LHCN-M2 (cell line): ENCODE measurements at regions not wholly inside any gene's neighbourhood (a gene's known extent, or its start where the extent isn't known, plus 50 kb on each side); places are given as distances from the start of the nearest gene placed in this dataset.

Experiments
- DNase-seq: peaks from one replicate; pipeline ENCODE4 v3.0.0-alpha.2; 2012; ENCODE audit warnings: low read depth

DNA sequence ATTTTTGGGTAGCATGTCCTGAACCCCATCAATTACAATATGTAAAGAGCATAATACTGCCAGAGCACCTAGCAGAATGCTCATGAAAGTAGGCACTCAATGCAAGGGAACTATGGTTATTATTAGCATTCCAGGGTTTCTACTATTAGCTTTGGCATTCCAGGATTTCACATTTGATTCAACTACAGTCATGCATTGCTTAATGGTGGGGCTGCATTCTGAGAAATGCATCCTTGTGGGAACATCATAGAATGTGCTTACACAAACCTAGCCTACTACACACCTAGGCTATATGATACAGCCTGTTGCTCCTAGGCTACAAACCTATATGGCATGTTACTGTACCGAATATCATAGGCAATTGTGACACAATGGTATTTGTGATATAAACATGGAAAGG is 247.8 kb downstream of the CD83 start:
- no peak for DNase-seq

DNA sequence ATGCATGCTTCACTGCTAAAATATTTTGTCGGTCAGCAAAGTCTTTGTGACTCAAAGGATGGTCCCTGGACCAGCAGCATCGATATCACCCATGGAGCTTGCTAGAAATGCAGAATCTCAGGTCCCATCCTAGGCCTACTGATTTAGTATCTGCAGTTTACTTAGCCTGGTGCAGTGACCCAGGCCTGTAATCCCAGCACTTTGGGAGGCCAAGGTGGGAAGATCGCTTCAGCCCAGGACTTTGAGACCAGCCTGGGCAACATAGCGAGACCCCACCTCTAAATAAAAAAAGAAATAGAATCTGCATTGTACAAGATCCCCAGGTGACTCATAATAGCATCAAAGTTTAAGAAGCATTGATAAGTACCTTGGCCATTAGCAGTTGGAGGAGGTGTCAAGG is 248.7 kb downstream of the CD83 start:
- DNase-seq = no peak

DNA sequence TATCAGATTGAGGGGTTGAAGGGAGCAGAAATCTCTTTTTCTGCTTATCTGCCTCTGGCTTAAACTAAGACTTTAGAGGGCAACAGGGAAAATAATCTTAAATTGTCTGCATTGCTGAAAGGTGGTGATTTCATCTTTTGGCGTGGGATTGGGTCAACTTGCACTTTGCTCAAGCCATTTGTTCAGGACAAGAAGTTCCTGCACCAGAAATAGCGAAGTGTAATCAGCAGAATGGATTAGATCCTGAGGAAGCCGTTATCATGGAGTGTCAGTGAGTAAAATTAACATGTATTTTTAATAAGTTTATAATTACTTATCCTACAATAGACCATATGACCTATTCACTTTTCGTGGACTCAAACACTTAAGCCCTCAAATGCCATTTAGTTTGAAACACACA is 249.3 kb downstream of the CD83 start:
- no peak for DNase-seq

DNA sequence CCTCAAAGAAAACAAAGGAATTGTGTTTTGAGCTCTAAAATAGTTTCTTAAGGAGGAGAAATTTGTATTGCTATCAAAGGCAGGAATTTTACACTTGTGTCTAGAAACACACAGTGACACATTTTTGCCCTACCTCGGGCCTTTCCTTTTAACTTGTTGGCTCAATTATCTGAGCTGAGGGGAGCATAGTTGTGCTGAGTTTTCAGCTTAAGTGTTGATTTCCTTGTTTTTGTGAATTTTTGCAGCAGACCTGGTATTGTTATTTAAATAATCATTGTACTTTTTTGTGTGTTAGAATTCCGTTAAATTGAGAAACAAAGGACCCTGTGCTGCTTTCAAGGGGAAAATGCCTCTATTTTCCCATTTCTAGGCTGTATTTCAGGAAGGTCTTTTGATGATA is 249.7 kb downstream of the CD83 start:
- DNase-seq = no peak

DNA sequence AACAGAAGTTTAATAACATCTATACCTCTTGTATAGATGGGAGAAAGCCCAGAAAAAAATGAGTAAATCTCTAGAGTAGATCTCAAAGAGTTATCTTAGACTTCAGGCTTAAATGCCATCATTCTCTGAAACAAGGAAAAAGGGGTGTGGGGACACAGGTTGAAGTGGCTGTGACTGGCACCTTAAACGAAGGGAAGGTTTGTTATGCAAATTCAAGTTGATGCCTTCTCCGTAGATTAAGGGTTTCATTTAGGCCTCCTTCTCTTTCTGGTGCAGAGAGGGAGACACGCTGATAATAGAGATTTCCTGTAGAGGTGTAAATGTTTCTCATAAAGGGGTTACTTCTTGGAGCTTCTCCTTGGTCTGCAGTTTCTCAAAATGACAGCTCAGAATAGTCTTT is 252.1 kb downstream of the CD83 start:
- no peak for DNase-seq

DNA sequence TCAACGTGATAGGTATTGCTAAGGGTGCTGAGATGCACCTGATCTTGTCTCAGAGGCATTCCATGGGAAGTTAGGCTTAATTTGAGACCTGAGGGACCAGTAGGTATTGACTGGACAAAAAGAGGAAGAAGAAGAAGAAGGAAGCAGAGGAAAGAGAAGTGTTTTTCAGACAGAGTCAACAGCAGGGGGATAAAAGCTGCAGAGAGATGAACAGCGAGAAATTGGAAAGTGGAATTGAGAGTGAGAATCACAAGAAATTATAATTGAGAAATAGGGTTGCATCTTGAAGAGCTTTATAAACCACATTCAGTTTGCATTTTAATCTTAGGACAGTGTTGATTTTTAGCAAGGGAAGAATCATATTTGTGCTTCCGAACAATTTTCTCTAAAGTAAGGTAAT is 254.0 kb downstream of the CD83 start:
- no peak for DNase-seq

DNA sequence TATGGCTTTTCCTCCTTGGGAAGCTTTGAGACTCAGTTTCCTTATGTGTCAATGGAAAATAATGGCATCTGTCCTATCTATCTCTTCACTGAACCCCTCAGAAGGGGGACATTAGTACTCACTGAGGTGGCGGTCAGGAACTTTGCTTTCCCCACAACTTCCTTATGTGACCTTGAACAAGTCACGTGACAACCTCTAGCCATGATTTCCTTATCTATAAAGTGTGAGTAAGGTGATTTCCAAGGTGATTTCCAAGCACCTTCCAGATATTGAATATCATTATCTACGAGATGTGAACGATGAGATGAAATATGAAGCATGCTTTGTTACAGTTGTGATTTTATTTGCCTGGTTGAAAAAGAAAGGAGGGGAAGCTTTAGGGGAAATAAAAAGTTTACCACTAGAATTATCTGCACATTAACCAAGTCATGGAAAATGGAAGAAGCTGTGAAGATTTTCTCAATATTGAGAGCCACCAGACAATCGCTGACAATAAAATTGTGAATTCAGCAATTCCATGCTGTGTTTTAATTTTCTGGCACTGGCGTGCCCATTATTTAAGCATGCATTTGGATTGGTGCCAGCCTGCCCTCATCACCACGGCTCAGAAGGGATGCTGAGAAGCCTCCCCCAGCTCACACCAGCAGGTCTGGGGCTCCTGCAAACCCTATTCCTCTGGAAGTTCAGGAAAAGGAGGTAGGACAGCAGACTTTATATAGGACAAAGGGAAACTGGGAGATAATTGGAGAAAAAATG is 255.3 kb downstream of the CD83 start:
- no peak for DNase-seq

DNA sequence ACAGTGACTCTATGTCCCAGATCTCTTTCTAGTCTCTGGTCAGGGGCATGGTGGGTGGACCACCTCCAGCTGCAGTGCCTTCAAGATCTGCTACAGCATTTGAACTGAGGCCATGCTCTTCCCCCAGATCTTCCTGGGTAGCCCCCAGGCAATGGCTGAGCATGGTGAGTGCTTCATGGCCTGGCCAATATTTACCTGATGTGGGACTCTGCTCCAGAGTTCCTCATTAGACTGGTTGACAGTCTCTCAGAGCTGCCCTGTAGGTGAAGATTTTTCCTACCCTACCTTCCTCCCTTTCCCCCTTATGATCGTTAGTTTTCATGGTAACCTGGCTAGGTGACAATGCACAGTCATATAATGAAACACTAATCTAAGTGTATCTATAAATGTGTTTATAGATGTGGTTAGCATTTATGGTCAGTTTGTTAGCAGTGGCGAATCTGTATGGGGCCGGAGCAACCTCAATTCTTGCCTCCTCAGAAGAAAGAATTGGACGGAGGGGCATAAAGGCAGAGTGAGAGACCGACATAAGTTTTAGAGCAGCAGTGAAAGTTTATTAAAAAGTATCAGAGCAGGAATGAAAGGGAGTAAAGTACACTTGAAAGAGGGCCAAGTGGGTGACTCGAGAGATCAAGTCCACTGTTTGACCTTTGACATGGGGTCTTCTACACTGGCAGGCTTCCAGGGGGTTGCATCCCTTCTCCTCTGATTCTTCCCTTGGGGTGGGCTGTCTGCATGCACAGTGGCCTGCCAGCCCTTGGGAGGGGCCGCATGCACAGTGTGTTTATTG is 256.3 kb downstream of the CD83 start:
- DNase-seq = no peak

DNA sequence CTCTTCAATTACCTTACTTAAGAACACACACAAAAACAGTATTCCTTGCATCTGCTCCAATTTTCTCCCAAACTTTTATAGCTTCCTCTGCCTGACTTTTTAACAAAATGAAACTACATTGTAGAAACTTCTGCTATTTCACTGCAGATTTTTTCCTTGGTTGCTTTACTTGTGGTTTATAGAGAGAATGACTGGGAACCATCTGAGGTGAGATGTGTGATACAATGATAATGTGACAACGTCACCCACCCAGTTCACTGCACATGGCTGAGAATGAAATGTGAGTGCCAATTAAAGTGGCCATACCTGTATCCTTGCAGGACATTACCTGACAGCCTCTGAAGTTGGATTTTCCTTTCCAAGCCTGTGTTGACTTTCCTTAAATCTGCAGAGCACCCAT is 258.4 kb downstream of the CD83 start:
- no peak for DNase-seq

DNA sequence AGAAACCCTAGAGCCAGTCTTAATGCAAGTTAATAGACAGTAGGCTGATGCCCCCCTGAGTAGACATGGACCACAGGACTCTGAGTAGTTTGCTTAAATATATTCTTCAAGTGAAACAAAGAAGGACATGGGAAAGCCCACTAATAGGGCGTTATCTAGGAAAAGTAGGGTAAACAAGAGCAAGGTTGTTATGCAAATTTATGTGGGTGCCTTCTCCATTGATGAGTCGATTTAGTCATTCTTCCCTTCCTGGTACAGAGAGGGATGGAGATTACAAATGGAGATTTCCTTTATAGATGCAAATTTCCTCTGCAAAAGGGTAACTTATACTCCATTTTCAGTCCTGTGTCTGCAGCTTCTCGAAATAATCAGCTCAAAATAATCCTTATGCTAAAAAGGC is 262.0 kb downstream of the CD83 start:
- DNase-seq = no peak

DNA sequence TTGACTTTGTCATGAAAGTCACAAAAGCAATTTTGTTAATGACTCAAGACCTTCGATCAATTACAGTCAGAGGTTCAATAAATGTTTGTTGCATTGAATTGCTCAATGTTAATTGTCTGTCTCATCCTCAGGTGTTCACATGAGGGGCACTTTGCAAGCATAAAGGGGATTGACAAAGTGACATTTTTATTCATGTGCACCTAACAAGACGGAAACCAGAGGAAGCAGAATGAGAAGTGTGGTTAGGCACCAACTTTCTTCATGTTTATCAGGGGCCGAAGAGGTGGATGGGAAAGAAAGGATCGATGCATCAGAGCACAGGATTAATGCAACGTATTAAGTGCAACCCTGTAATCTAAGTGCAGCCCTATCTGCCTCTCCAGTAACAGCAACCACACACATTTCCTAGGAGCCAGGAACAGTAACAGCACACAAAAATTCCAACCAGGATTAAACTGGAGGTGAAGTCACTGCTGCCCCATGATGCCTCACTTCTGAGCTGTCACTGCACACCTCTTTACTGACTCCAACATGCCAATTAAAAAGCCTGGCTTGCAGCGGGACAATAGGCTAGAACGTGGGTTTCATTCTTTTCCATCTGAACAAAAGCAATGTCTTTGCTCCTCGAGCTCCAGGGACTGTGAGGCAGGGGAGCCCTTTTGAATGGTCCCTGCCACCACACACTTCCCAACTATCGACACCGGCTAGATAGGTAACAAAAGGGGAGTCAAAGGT is 262.7 kb downstream of the CD83 start:
- DNase-seq = no peak

DNA sequence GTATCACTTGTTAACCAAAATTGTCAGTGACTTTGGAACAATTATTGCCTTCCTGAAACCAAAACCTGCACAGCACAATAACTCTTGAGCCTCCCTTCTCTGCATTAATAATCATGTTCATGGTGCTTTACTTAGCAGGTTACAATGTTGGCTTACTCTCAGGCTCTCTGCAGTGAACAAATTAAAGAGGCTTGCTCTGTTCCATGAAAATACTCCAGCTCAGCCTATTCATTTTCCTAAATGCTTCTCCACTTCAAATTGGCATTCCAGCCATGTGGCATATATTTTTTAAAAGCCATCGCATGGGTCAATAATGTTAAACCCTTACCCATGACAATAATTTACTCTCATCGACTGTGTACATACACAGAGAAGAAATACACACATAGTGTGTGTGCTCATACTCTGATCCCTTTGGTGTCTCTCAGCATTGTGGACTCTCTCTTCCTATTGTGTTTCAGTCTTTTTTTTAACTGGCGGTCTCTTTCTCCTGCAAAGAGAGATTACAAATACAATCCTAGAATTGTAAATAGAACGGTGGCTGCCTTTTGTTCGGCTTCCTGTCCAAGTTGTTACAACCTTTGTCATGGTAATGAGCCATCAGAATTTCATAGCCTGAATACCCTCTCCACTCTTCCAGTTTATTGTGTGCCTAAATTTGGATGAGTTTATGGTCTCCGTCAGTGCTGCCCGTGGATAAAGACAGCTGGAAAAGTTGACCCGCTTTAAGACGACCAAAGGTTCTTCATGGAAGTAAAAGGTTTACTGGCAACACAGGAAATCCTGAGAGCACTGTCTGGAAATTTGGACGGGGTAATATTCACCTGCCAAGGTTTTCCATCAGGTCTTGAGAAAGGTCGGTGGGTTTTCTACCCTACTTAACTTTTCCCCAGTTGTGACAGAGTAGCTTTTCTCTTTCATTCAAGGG is 263.6 kb downstream of the CD83 start:
- DNase-seq = no peak

DNA sequence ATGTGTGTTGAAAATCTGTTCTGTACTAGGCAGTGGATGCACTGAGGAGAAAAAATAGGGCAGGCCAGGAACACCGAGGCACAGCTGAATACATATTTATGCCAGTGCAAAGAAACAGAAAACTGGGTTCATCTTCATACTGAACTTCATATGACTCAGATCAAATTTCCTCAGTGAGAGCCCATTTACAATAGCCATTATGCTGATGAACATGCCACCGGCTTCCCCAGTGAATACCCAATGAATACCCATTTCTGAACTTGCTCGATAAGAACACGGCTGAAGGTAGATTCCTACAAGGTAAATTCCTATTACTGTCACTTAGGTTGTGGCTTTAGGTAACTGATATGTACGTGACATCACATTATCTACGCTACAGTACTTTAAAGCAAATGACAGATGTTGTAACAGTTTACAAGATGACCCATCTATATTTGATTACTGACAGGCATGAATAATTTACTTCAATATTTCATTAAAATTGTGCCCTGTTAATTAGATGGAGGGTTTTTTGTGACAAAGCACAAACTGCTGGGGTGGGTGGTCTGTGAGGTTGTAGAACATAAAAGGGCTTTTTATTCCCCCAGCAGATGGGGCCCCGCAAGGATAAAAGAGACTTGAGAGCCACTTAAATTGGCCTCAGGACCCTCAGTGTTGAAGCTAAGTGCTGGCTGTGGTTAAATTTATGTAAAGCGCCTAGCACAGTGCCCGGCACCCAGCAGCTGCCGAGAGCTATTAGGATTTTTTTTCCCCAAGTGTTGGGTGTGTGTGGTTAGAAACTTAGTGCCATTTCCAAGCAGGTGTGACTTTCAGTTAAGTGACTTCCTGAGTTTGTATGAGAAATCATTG is 264.5 kb downstream of the CD83 start:
- DNase-seq = no peak

DNA sequence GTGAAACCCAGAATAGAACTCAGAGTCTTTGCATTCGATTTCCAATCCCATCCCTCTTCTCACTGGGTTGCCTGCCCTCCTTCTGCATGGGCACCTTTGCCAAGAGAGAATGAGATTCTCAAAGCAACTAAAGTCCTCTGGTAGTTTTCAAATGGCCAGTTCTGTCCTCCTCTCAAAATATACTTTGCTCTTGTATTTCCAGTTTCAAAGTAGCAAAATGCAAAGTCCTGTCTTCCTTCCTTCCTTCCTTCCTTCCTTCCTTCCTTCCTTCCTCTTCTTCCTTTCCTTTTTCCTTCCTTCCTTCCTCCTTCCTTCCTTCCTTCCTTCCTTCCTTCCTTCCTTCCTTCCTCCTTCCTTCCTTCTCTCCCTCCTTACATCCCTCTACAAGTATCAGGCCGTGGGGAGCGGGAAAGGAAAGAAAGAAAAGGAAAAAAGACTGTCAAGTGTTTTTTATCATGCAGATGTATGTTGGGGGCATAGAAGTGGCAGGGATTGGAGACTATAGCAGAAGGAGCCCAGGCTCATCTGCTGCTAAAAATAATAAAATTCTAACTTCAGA is 265.2 kb downstream of the CD83 start:
- no peak for DNase-seq

DNA sequence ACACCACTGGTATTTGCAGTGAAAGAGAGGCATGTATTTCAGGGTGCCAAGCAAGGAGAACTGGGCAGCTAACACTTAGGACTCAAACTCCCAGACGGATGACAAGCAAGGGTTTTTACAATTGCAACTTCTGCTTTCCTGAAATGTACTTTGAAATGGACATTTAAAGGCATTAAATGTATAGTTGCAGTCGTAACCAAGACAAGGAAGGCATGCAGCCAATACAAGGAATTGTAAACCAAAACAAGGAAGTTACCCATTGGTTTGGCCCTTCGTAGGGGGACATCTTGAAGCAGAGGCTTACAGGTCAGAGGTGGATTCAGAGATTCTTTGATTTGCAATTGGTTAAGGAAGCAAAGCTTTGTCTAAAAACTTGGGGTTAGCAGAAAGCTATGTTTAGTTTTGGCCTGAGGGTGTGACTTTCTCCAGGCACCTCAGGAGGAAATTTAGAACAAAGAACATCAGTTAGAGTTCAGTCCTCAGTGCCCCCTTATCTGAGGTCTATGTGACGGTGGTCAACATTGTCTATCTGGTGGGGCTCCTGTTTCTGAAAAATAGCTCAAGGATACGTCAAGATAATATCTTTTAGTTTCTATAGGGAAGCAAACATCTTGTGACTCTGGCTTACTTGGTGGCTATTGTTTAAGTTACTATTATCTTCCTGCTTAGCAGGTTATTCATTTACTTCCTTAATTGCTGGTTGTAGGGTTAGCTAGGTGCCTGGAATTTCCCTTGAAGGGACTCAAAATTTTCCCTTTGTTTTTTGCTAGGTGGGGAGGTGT is 266.0 kb downstream of the CD83 start:
- DNase-seq = no peak

DNA sequence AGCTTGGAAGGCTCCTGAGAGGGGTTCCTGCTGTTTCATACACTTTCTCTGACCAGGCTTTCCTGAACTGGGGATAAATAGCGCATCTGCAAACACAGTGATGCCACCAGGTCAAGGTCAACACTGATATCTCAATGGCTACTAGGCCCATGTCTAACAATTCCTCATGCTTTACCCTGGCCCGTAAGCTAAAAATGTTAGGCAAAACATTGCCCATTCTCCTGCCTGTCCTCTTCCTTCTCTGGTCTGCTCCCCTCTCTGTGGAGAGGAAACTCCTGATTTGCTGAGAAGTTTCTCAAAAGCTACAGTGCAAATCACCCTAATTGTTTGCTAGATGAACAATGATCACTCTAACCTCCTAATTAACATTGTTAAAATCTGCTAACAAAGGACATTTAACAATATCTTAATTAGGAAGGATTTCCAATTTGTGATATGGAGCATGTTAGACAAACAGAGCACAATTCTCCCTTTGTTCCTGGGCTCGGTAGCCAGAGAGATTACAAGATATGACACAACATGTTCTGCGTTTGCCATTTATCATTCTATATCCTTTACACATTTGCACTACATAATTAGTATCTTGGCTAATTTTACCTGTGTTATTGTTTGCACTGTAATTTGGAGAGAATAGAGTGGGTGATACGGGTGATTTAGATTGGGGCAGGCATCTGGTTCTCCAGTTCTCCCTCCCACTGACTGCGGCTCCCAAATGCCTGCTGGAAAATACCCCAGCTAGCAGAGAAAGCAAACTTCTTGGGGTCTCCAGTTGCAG is 266.8 kb downstream of the CD83 start:
- DNase-seq = no peak

DNA sequence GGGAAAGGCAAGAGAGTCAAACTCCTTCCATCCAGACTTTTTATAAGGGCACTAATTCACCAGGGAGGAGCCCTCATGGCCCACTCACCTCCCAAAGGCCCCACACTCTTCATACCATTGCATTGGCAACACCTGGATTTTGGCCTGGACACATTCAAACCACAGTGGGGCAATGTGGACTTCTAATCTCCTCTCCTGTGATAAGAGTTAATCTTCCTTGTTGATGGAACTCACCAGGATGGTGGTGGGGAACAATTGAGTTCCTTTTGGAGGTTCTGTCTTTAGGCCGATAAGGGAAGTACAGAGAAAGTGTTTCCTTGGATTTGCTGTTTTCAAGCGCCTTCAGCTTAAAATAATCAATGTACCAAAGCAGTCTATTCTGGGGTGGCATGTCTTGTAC is 268.7 kb downstream of the CD83 start:
- DNase-seq = no peak

DNA sequence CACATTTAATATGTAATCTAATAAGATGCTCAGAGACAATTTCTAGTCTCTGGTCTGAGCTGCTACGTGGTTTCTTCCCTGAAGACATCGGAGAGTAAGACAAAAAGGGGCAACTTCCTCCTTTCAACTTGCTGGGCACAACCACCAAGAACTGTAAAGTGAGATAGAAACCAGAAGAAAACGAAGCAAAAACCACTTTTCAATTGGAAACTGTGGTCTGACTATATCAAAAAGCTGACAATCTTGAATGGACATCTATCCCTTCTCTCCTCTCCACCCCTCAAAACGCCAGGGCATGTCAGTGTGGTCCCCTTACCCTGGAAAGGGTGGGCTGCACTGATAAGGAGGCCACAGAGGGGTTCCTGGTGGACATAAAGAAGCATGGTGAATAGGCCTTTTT is 269.1 kb downstream of the CD83 start:
- no peak for DNase-seq

DNA sequence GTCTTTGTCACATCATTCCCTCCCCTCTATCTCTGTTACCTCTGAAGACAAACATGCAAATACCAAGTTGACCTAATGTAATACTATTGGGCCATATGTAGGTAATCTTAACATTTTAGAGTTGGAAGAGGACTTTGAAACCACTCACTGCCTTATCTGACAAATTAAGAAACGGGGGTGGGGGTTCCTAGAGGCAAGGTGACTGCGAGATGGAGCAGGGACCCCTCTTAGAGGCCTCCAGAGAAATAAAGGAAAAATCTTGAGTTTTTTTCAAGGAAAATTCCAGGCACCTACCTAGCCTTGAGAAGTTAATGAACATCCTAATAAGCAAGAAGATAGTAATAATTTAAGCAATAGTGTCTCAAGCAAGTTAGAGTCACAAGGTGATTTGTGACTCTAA is 270.8 kb downstream of the CD83 start:
- DNase-seq = no peak
